ENCODE measurements at regions not wholly inside any gene's neighbourhood (a gene's known extent, or its start where the extent isn't known, plus 50 kb on each side); places are given as distances from the start of the nearest gene placed in this dataset.
"Not testable (repeated sequence)": the region's sequence is repeated elsewhere in the genome, so short reads cannot be mapped to it uniquely, and the experiment has no call there.

- no peaks in the 10 kb centered on the region for H3K36me3 Mint-ChIP-seq
- ChIA-PET POLR2A (no interaction called here), CTCF (no interaction called here)
- intact Hi-C loops (cut with micrococcal nuclease) = no loop called here
- no peaks in the 10 kb centered on the region for H3K27me3 Mint-ChIP-seq
- no peak for DNase-seq
- no peaks in the 10 kb centered on the region for H3K9me3 Mint-ChIP-seq
- no peak overlapping the region for H3K4me3 Mint-ChIP-seq
- H3K4me1 Mint-ChIP-seq (ENCODE audit: low read depth) = no peaks in the 10 kb centered on the region
- H3K27ac Mint-ChIP-seq = no peak overlapping the region
Observed at GRCh38 chr4:175308236-175308635, 390.1 kb downstream of the ADAM29 start.

GRCh38 chr4:175309041-175309440 is 390.9 kb downstream of the ADAM29 start:
- no peaks in the 10 kb centered on the region for H3K27me3 Mint-ChIP-seq
- no peak overlapping the region for H3K27ac Mint-ChIP-seq
- intact Hi-C loops (cut with micrococcal nuclease) = no loop called here
- no peak for DNase-seq
- CTCF ChIA-PET = no interaction called here
- H3K36me3 Mint-ChIP-seq = no peaks in the 10 kb centered on the region
- H3K9me3 Mint-ChIP-seq = no peaks in the 10 kb centered on the region
- H3K4me3 Mint-ChIP-seq = no peak overlapping the region
- POLR2A ChIA-PET = no interaction called here
- no peaks in the 10 kb centered on the region for H3K4me1 Mint-ChIP-seq (ENCODE audit: low read depth)

GRCh38 chr4:175325230-175325629 is 407.1 kb downstream of the ADAM29 start:
- H3K36me3 Mint-ChIP-seq = no peaks in the 10 kb centered on the region
- H3K4me3 Mint-ChIP-seq = no peak overlapping the region
- intact Hi-C loops (cut with micrococcal nuclease) = no loop called here
- H3K9me3 Mint-ChIP-seq = no peaks in the 10 kb centered on the region
- no peak for DNase-seq
- H3K4me1 Mint-ChIP-seq (ENCODE audit: low read depth) = no peaks in the 10 kb centered on the region
- ChIA-PET POLR2A (no interaction called here), CTCF (no interaction called here)
- no peak overlapping the region for H3K27ac Mint-ChIP-seq
- H3K27me3 Mint-ChIP-seq = no peaks in the 10 kb centered on the region

- intact Hi-C loops (cut with micrococcal nuclease) = no loop called here
- no peak for DNase-seq
- no peaks in the 10 kb centered on the region for H3K4me1 Mint-ChIP-seq (ENCODE audit: low read depth)
- ChIA-PET POLR2A (no interaction called here), CTCF (no interaction called here)
- H3K4me3 Mint-ChIP-seq = no peak overlapping the region
- H3K27me3 Mint-ChIP-seq = no peaks in the 10 kb centered on the region
- no peak overlapping the region for H3K27ac Mint-ChIP-seq
- no peaks in the 10 kb centered on the region for H3K36me3 Mint-ChIP-seq
- H3K9me3 Mint-ChIP-seq = no peaks in the 10 kb centered on the region
Observed at GRCh38 chr4:175326796-175327195, 408.6 kb downstream of the ADAM29 start.

- no peak for DNase-seq
- ChIA-PET CTCF (no interaction called here), POLR2A (no interaction called here)
- intact Hi-C loops (cut with micrococcal nuclease) = no loop called here
- Mint-ChIP-seq H3K27me3 (no peaks in the 10 kb centered on the region), H3K9me3 (no peaks in the 10 kb centered on the region), H3K4me1 (ENCODE audit: low read depth) (no peaks in the 10 kb centered on the region), H3K36me3 (no peaks in the 10 kb centered on the region), H3K4me3 (no peak overlapping the region), H3K27ac (no peak overlapping the region)
Observed at GRCh38 chr4:175330236-175330635, 412.1 kb downstream of the ADAM29 start.

- Mint-ChIP-seq H3K4me3 (no peak overlapping the region), H3K9me3 (no peaks in the 10 kb centered on the region), H3K36me3 (no peaks in the 10 kb centered on the region), H3K27me3 (no peaks in the 10 kb centered on the region), H3K27ac (no peak overlapping the region), H3K4me1 (ENCODE audit: low read depth) (no peaks in the 10 kb centered on the region)
- intact Hi-C loops (cut with micrococcal nuclease) = no loop called here
- ChIA-PET POLR2A (no interaction called here), CTCF (no interaction called here)
- no peak for DNase-seq
Observed at GRCh38 chr4:175330652-175331051, 412.5 kb downstream of the ADAM29 start.

GRCh38 chr4:175335331-175335730 is 417.2 kb downstream of the ADAM29 start:
- Mint-ChIP-seq H3K36me3 (no peaks in the 10 kb centered on the region), H3K27ac (no peak overlapping the region), H3K4me1 (ENCODE audit: low read depth) (no peaks in the 10 kb centered on the region), H3K4me3 (no peak overlapping the region), H3K27me3 (no peaks in the 10 kb centered on the region), H3K9me3 (peaks cover 1% of the 10 kb centered on the region)
- ChIA-PET CTCF (no interaction called here), POLR2A (no interaction called here)
- intact Hi-C loops (cut with micrococcal nuclease) = no loop called here
- no peak for DNase-seq

GRCh38 chr4:175336570-175336969 is 418.4 kb downstream of the ADAM29 start:
- H3K27me3 Mint-ChIP-seq; H3K9me3 Mint-ChIP-seq; DNase-seq; CTCF ChIA-PET; H3K36me3 Mint-ChIP-seq; H3K4me1 Mint-ChIP-seq (ENCODE audit: low read depth); H3K27ac Mint-ChIP-seq; POLR2A ChIA-PET; H3K4me3 Mint-ChIP-seq; intact Hi-C loops (cut with micrococcal nuclease): not testable (repeated sequence)

GRCh38 chr4:175339100-175339707 is 421.0 kb downstream of the ADAM29 start:
- POLR2A ChIA-PET = no interaction called here
- intact Hi-C loops (cut with micrococcal nuclease) = no loop called here
- H3K36me3 Mint-ChIP-seq = peaks cover 4% of the 10 kb centered on the region

GRCh38 chr4:175341203-175341755 is 423.1 kb downstream of the ADAM29 start:
- Mint-ChIP-seq H3K27me3 (no peaks in the 10 kb centered on the region), H3K4me1 (ENCODE audit: low read depth) (no peaks in the 10 kb centered on the region), H3K9me3 (peaks cover 17% of the 10 kb centered on the region), H3K4me3 (no peak overlapping the region), H3K36me3 (peaks cover 5% of the 10 kb centered on the region), H3K27ac (no peak overlapping the region)
- DNase-seq = no peak
- intact Hi-C loops (cut with micrococcal nuclease) = no loop called here
- ChIA-PET POLR2A (no interaction called here), CTCF (no interaction called here)

More at GRCh38 chr4:175339100-175339707, 421.0 kb downstream of the ADAM29 start:
- H3K27me3 Mint-ChIP-seq = no peaks in the 10 kb centered on the region
- CTCF ChIA-PET = no interaction called here
- no peak for DNase-seq
- H3K4me3 Mint-ChIP-seq = no peak overlapping the region
- no peak overlapping the region for H3K27ac Mint-ChIP-seq
- H3K9me3 Mint-ChIP-seq = peaks cover 11% of the 10 kb centered on the region
- H3K4me1 Mint-ChIP-seq (ENCODE audit: low read depth) = no peaks in the 10 kb centered on the region

- Mint-ChIP-seq H3K27me3 (no peaks in the 10 kb centered on the region), H3K4me3 (no peak overlapping the region), H3K36me3 (peaks cover 5% of the 10 kb centered on the region), H3K27ac (no peak overlapping the region), H3K9me3 (peaks cover 19% of the 10 kb centered on the region), H3K4me1 (ENCODE audit: low read depth) (no peaks in the 10 kb centered on the region)
- DNase-seq = no peak
- intact Hi-C loops (cut with micrococcal nuclease) = no loop called here
- ChIA-PET POLR2A (no interaction called here), CTCF (no interaction called here)
Observed at GRCh38 chr4:175346376-175346775, 428.2 kb downstream of the ADAM29 start.

GRCh38 chr4:175350246-175350645 is 432.1 kb downstream of the ADAM29 start:
- intact Hi-C loops (cut with micrococcal nuclease) = no loop called here
- Mint-ChIP-seq H3K4me3 (no peak overlapping the region), H3K27me3 (no peaks in the 10 kb centered on the region), H3K36me3 (no peaks in the 10 kb centered on the region), H3K4me1 (ENCODE audit: low read depth) (no peaks in the 10 kb centered on the region), H3K27ac (no peak overlapping the region), H3K9me3 (peaks cover 6% of the 10 kb centered on the region)
- ChIA-PET CTCF (no interaction called here), POLR2A (no interaction called here)
- DNase-seq = no peak

- Mint-ChIP-seq H3K36me3 (no peaks in the 10 kb centered on the region), H3K27me3 (no peaks in the 10 kb centered on the region), H3K9me3 (peaks cover 5% of the 10 kb centered on the region), H3K4me3 (no peak overlapping the region), H3K4me1 (ENCODE audit: low read depth) (no peaks in the 10 kb centered on the region), H3K27ac (no peak overlapping the region)
- ChIA-PET POLR2A (no interaction called here), CTCF (no interaction called here)
- no peak for DNase-seq
- intact Hi-C loops (cut with micrococcal nuclease) = no loop called here
Observed at GRCh38 chr4:175351473-175351872, 433.3 kb downstream of the ADAM29 start.
